ENCODE measurements at regions not wholly inside any gene's neighbourhood (a gene's known extent, or its start where the extent isn't known, plus 50 kb on each side); places are given as distances from the start of the nearest gene placed in this dataset.

DNA sequence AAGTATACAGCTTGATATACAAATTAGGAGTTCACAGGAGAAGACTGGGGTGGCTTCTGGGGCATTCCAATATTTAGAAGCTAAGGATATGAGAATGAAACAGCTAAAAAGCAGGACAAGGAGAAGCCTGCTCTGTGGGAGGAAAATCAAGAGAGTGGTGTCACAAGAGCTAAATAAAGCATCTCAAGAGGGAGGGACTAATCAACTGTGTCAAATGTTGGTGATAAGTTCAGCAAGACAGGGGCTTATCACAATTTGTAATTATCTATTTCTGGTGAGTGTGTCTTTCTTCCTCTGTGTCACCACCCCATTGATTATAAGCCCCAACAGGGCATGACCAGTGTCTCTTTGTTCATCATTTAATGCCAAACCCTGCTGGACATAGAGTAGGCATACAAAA, 295.8 kb upstream of the DUSP10 start:
- Histone ChIP-seq H3K27me3 (ENCODE audit: control insufficient read depth in 1 of 2, insufficient read depth in 2 of 2, low read length in 1 of 2) (no peaks in the 10 kb centered on the region), H3K4me3 (ENCODE audit: low read length in 2 of 2) (no peak overlapping the region), H3K27ac (ENCODE audit: low read depth in 1 of 2, low read length in 2 of 2) (no peak overlapping the region), H3K9me3 (ENCODE audit: control insufficient read depth, low read length) (no peaks in the 10 kb centered on the region), H3K4me1 (ENCODE audit: control insufficient read depth in 1 of 2, insufficient read depth in 2 of 2, low read length in 2 of 2) (no peaks in the 10 kb centered on the region), H3K36me3 (ENCODE audit: control insufficient read depth in 1 of 2, insufficient read depth in 2 of 2, low read length in 1 of 2) (no peaks in the 10 kb centered on the region)
- intact Hi-C loops (cut with DNase I): no loop called here
- DNase-seq (no peak), ATAC-seq (ENCODE audit: low FRiP score) (no peak)

- H3K4me1 ChIP-seq (ENCODE audit: control insufficient read depth in 1 of 2, insufficient read depth in 2 of 2, low read length in 2 of 2): no peaks in the 10 kb centered on the region
- no peaks in the 10 kb centered on the region for H3K36me3 ChIP-seq (ENCODE audit: control insufficient read depth in 1 of 2, insufficient read depth in 2 of 2, low read length in 1 of 2)
- ATAC-seq (ENCODE audit: low FRiP score) (no peak), DNase-seq (no peak)
- no peak overlapping the region for H3K27ac ChIP-seq (ENCODE audit: low read depth in 1 of 2, low read length in 2 of 2)
- no peak overlapping the region for H3K4me3 ChIP-seq (ENCODE audit: low read length in 2 of 2)
- intact Hi-C loops (cut with DNase I): no loop called here
- 48% methylated on average over 4 of the region's 4 CpGs for WGBS, 2 donors
- H3K9me3 ChIP-seq (ENCODE audit: control insufficient read depth, low read length): no peaks in the 10 kb centered on the region
- H3K27me3 ChIP-seq (ENCODE audit: control insufficient read depth in 1 of 2, insufficient read depth in 2 of 2, low read length in 1 of 2): no peaks in the 10 kb centered on the region
Observed at GRCh38 chr1:222034790-222035189, 292.9 kb upstream of the DUSP10 start.

- no peaks in the 10 kb centered on the region for H3K9me3 ChIP-seq (ENCODE audit: control insufficient read depth, low read length)
- no peak overlapping the region for H3K27ac ChIP-seq (ENCODE audit: low read depth in 1 of 2, low read length in 2 of 2)
- H3K4me1 ChIP-seq (ENCODE audit: control insufficient read depth in 1 of 2, insufficient read depth in 2 of 2, low read length in 2 of 2): no peaks in the 10 kb centered on the region
- intact Hi-C loops (cut with DNase I): no loop called here
- no peaks in the 10 kb centered on the region for H3K36me3 ChIP-seq (ENCODE audit: control insufficient read depth in 1 of 2, insufficient read depth in 2 of 2, low read length in 1 of 2)
- H3K4me3 ChIP-seq (ENCODE audit: low read length in 2 of 2): no peak overlapping the region
- no peak for ATAC-seq (ENCODE audit: low FRiP score)
- no peak for DNase-seq
- H3K27me3 ChIP-seq (ENCODE audit: control insufficient read depth in 1 of 2, insufficient read depth in 2 of 2, low read length in 1 of 2): no peaks in the 10 kb centered on the region
- 89 to 92% methylated on average over 3 of the region's 3 CpGs for WGBS, 2 donors
Observed at GRCh38 chr1:222033450-222033849, 291.6 kb upstream of the DUSP10 start.

DNA sequence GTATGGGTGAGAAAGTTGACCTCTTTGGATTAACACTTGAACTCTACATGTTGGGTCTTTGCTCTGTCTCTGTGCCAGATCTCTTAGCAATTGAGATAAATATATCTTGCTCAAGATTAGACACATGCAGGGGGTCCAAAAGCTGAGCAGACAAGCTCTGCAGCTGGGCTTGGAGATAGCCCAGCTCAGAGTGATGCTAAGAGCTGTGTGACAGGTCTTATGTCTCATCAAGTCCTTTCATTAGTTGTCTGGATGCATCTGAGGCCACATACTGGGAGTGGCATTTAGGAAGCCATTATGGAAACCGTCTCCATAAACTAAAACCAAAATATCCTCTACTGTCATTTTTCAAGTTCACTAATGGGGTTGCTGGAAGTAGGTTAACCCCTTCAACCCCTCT, 289.4 kb upstream of the DUSP10 start:
- intact Hi-C loops (cut with DNase I): no loop called here
- H3K27ac ChIP-seq (ENCODE audit: low read depth in 1 of 2, low read length in 2 of 2): no peak overlapping the region
- H3K27me3 ChIP-seq (ENCODE audit: control insufficient read depth in 1 of 2, insufficient read depth in 2 of 2, low read length in 1 of 2): no peaks in the 10 kb centered on the region
- no peaks in the 10 kb centered on the region for H3K36me3 ChIP-seq (ENCODE audit: control insufficient read depth in 1 of 2, insufficient read depth in 2 of 2, low read length in 1 of 2)
- H3K4me3 ChIP-seq (ENCODE audit: low read length in 2 of 2): no peak overlapping the region
- DNase-seq (no peak), ATAC-seq (ENCODE audit: low FRiP score) (no peak)
- 17 to 49% methylated on average over 1 of the region's 1 CpG for WGBS, 2 donors
- no peaks in the 10 kb centered on the region for H3K9me3 ChIP-seq (ENCODE audit: control insufficient read depth, low read length)
- no peaks in the 10 kb centered on the region for H3K4me1 ChIP-seq (ENCODE audit: control insufficient read depth in 1 of 2, insufficient read depth in 2 of 2, low read length in 2 of 2)

GRCh38 chr1:222028676-222029075, 286.8 kb upstream of the DUSP10 start:
- intact Hi-C loops (cut with DNase I): no loop called here
- no peak overlapping the region for H3K4me3 ChIP-seq (ENCODE audit: low read length in 2 of 2)
- WGBS, 2 donors: 68 to 91% methylated on average over 2 of the region's 2 CpGs
- no peak for ATAC-seq (ENCODE audit: low FRiP score)
- H3K27ac ChIP-seq (ENCODE audit: low read depth in 1 of 2, low read length in 2 of 2): no peak overlapping the region
- no peaks in the 10 kb centered on the region for H3K27me3 ChIP-seq (ENCODE audit: control insufficient read depth in 1 of 2, insufficient read depth in 2 of 2, low read length in 1 of 2)
- H3K36me3 ChIP-seq (ENCODE audit: control insufficient read depth in 1 of 2, insufficient read depth in 2 of 2, low read length in 1 of 2): no peaks in the 10 kb centered on the region
- H3K9me3 ChIP-seq (ENCODE audit: control insufficient read depth, low read length): no peaks in the 10 kb centered on the region
- no peaks in the 10 kb centered on the region for H3K4me1 ChIP-seq (ENCODE audit: control insufficient read depth in 1 of 2, insufficient read depth in 2 of 2, low read length in 2 of 2)
- DNase-seq: no peak

- WGBS, 2 donors: 74 to 80% methylated on average over 3 of the region's 3 CpGs
- DNase-seq: no peak
- intact Hi-C loops (cut with DNase I): no loop called here
Observed at GRCh38 chr1:222028116-222028515, 286.2 kb upstream of the DUSP10 start.

DNA sequence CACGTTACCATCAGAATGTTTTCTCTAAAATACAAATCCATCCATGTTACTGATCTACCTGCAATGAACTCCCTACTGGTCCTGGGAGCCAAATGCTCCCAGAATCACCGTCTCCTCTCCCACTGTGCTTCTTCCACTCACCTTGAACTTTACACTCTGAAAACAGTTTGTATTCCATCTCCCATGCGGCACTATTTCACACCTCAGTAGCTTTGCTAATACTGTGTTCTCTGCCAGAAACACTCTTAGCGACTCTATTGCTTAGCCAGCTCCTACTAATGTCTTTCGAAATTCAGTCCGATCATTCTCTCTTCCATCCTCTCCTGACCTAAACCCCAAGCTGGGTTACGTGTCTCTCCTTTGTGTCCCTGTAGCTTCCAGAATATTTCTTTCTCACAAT, 284.4 kb upstream of the DUSP10 start:
- ATAC-seq (ENCODE audit: low FRiP score) (no peak), DNase-seq (no peak)
- no peaks in the 10 kb centered on the region for H3K27me3 ChIP-seq (ENCODE audit: control insufficient read depth in 1 of 2, insufficient read depth in 2 of 2, low read length in 1 of 2)
- no peaks in the 10 kb centered on the region for H3K9me3 ChIP-seq (ENCODE audit: control insufficient read depth, low read length)
- no peaks in the 10 kb centered on the region for H3K36me3 ChIP-seq (ENCODE audit: control insufficient read depth in 1 of 2, insufficient read depth in 2 of 2, low read length in 1 of 2)
- H3K4me1 ChIP-seq (ENCODE audit: control insufficient read depth in 1 of 2, insufficient read depth in 2 of 2, low read length in 2 of 2): no peaks in the 10 kb centered on the region
- no peak overlapping the region for H3K4me3 ChIP-seq (ENCODE audit: low read length in 2 of 2)
- intact Hi-C loops (cut with DNase I): no loop called here
- 87 to 90% methylated on average over 7 of the region's 7 CpGs for WGBS, 2 donors
- H3K27ac ChIP-seq (ENCODE audit: low read depth in 1 of 2, low read length in 2 of 2): no peak overlapping the region

More at GRCh38 chr1:222028116-222028515, 286.2 kb upstream of the DUSP10 start:
- no peaks in the 10 kb centered on the region for H3K27me3 ChIP-seq (ENCODE audit: control insufficient read depth in 1 of 2, insufficient read depth in 2 of 2, low read length in 1 of 2)
- ATAC-seq (ENCODE audit: low FRiP score): no peak
- no peaks in the 10 kb centered on the region for H3K36me3 ChIP-seq (ENCODE audit: control insufficient read depth in 1 of 2, insufficient read depth in 2 of 2, low read length in 1 of 2)
- no peak overlapping the region for H3K27ac ChIP-seq (ENCODE audit: low read depth in 1 of 2, low read length in 2 of 2)
- no peaks in the 10 kb centered on the region for H3K9me3 ChIP-seq (ENCODE audit: control insufficient read depth, low read length)
- no peaks in the 10 kb centered on the region for H3K4me1 ChIP-seq (ENCODE audit: control insufficient read depth in 1 of 2, insufficient read depth in 2 of 2, low read length in 2 of 2)
- H3K4me3 ChIP-seq (ENCODE audit: low read length in 2 of 2): no peak overlapping the region

- intact Hi-C loops (cut with DNase I): no loop called here
- H3K27me3 ChIP-seq (ENCODE audit: control insufficient read depth in 1 of 2, insufficient read depth in 2 of 2, low read length in 1 of 2): no peaks in the 10 kb centered on the region
- 80 to 88% methylated on average over 5 of the region's 5 CpGs for WGBS, 2 donors
- no peak overlapping the region for H3K4me3 ChIP-seq (ENCODE audit: low read length in 2 of 2)
- H3K9me3 ChIP-seq (ENCODE audit: control insufficient read depth, low read length): no peaks in the 10 kb centered on the region
- H3K4me1 ChIP-seq (ENCODE audit: control insufficient read depth in 1 of 2, insufficient read depth in 2 of 2, low read length in 2 of 2): no peaks in the 10 kb centered on the region
- H3K27ac ChIP-seq (ENCODE audit: low read depth in 1 of 2, low read length in 2 of 2): no peak overlapping the region
- H3K36me3 ChIP-seq (ENCODE audit: control insufficient read depth in 1 of 2, insufficient read depth in 2 of 2, low read length in 1 of 2): no peaks in the 10 kb centered on the region
- ATAC-seq (ENCODE audit: low FRiP score) (no peak), DNase-seq (no peak)
Observed at GRCh38 chr1:222023025-222023424, 281.1 kb upstream of the DUSP10 start.

DNA sequence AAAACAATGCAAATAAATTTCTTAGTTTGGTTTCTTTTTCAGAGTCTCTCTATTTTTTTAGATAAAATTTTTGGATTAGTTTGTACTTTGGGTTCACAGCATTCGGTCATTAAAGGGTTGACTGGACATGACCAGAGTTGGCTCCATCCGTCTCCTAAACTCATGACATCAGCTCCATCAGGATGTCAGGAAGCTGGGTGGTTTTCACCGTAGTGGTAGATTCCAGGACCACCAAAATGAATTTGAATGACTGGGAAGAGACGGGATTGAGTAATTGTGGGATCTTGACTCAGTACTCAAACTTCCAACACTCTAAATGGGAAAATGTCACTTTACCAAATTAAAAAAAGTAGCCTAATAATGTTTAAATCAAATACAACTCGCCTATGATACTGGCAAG, 279.2 kb upstream of the DUSP10 start:
- ATAC-seq (ENCODE audit: low FRiP score): no peak
- WGBS, 2 donors: 47 to 55% methylated on average over 5 of the region's 5 CpGs
- intact Hi-C loops (cut with DNase I): no loop called here
- Histone ChIP-seq H3K9me3 (ENCODE audit: control insufficient read depth, low read length) (no peaks in the 10 kb centered on the region), H3K36me3 (ENCODE audit: control insufficient read depth in 1 of 2, insufficient read depth in 2 of 2, low read length in 1 of 2) (no peaks in the 10 kb centered on the region), H3K27ac (ENCODE audit: low read depth in 1 of 2, low read length in 2 of 2) (no peak overlapping the region), H3K4me3 (ENCODE audit: low read length in 2 of 2) (no peak overlapping the region), H3K4me1 (ENCODE audit: control insufficient read depth in 1 of 2, insufficient read depth in 2 of 2, low read length in 2 of 2) (no peaks in the 10 kb centered on the region), H3K27me3 (ENCODE audit: control insufficient read depth in 1 of 2, insufficient read depth in 2 of 2, low read length in 1 of 2) (no peaks in the 10 kb centered on the region)
- DNase-seq: no peak
